AG09309 (cell line): ENCODE measurements at regions not wholly inside any gene's neighbourhood (a gene's known extent, or its start where the extent isn't known, plus 50 kb on each side); places are given as distances from the start of the nearest gene placed in this dataset.

Experiments
- DNase-seq: peaks from one replicate; pipeline ENCODE4 v3.0.0-alpha.2; 2010; ENCODE audit warnings: low read depth
- H3K4me3 ChIP-seq: 2 replicates; pipeline ENCODE4 v1.5.1; 2011; ENCODE audit warnings: mild to moderate bottlenecking, low read depth, low read length, moderate library complexity; ENCODE audit not compliant: control insufficient read depth
- CTCF ChIP-seq: IDR thresholded peaks from 2 replicates; pipeline ENCODE4 v1.5.1; 2011; ENCODE audit warnings: mild to moderate bottlenecking, low read depth, low read length, inconsistent platforms; ENCODE audit not compliant: insufficient read depth, control insufficient read depth; ENCODE audit errors: missing control alignments

- no peak for TF ChIP-seq CTCF
- DNase-seq, result no peak
- no peak overlapping the region for H3K4me3 ChIP-seq
Measured at GRCh38 chr16:62213763-62214162, 177.5 kb upstream of the CDH8 start.

DNA sequence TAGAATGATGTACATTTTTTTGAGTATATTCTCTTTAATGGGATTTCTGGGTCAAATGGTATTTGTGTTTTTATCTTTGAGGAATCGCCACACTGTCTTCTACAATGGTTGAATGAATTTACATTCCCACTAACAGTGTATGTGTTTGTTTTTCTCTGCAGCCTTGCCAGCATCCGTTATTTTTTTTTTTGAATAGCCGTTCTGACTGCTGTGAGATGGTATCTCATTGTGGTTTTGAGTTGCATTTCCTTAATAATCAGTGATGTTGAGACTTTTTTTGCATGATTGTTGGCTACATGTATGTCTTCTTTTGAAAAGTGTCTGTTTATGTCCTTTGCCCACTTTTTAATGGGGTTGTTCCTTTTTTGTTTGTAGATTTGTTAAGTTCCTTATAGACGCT is 172.7 kb upstream of the CDH8 start:
- no peak overlapping the region for H3K4me3 ChIP-seq
- TF ChIP-seq CTCF, result no peak
- DNase-seq, result no peak

DNA sequence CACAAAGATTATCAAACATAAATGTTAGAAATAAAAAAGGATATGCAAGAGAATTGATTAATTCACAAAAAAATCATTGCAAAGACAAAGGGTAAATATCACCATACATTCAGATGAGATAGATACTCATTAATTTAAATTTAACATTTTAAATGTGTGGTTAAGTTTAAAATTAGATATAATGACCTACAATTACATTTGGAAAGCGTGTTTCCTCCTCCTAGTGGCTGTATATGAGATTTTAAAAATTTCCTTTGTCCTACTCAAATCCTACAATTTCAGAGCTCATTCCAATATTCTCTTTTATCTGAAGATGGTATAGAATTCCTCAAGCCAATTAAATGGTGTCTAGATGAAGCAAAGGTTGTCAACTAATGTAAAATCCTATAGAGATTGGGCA is 169.2 kb upstream of the CDH8 start:
- no peak overlapping the region for H3K4me3 ChIP-seq
- no peak for TF ChIP-seq CTCF
- DNase-seq, result no peak

DNA sequence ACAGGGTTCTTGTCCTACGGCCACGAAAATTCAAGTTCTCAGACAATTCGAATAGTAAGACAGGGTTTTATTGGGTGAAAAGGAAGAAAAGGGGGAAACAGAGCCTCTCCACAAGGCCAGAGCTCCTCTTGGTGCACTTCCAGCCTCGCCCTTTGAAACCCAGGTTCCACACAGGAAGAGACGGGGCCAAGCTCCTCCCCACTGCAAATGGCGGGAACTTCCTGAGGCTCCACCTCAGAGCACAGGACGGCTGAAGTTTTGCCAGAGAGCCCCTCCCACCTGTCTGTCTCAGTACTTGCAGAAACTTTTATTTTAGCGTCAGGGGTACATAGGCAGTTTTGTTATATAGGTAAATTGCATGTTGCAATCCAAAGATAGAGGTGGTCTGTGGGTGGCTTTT is 165.7 kb upstream of the CDH8 start:
- no peak for TF ChIP-seq CTCF
- DNase-seq, result no peak
- no peak overlapping the region for H3K4me3 ChIP-seq

GRCh38 chr16:62194828-62195227 is 158.6 kb upstream of the CDH8 start:
- peak; percentile 20 for TF ChIP-seq CTCF
- no peak for DNase-seq
- H3K4me3 ChIP-seq, result no peak overlapping the region

- no peak for DNase-seq
- no peak overlapping the region for H3K4me3 ChIP-seq
- peak; percentile 24 for TF ChIP-seq CTCF
Measured at GRCh38 chr16:62190426-62190825, 154.2 kb upstream of the CDH8 start.
